GM19043 (cell line): ENCODE measurements at regions not wholly inside any gene's neighbourhood (a gene's known extent, or its start where the extent isn't known, plus 50 kb on each side); places are given as distances from the start of the nearest gene placed in this dataset.

Experiments
- ATAC-seq: cut with Tn5 transposase; IDR thresholded peaks from one replicate; pipeline ENCODE4 v1.9.1; 2021; ENCODE audit warnings: low read depth; ENCODE audit not compliant: unreplicated experiment

GRCh38 chr17:73969956-73970355, 233.5 kb upstream of the RPL38 start:
- no peak for ATAC-seq

GRCh38 chr17:73971127-73971526, 232.4 kb upstream of the RPL38 start:
- no peak for ATAC-seq

- ATAC-seq: no peak
Measured at GRCh38 chr17:73972056-73972455, 231.4 kb upstream of the RPL38 start.

- no peak for ATAC-seq
Measured at GRCh38 chr17:73972901-73973300, 230.6 kb upstream of the RPL38 start.

- ATAC-seq: no peak
Measured at GRCh38 chr17:73973586-73974409, 229.7 kb upstream of the RPL38 start.

GRCh38 chr17:73974536-73974935, 228.9 kb upstream of the RPL38 start:
- ATAC-seq: no peak

- no peak for ATAC-seq
Measured at GRCh38 chr17:73976147-73976546, 227.3 kb upstream of the RPL38 start.

GRCh38 chr17:73976676-73977521, 226.6 kb upstream of the RPL38 start:
- no peak for ATAC-seq

GRCh38 chr17:73980517-73980916, 223.0 kb upstream of the RPL38 start:
- ATAC-seq: no peak

GRCh38 chr17:73982871-73983270, 220.6 kb upstream of the RPL38 start:
- ATAC-seq: no peak

- ATAC-seq: no peak
Measured at GRCh38 chr17:73983621-73984400, 219.7 kb upstream of the RPL38 start.

GRCh38 chr17:73984941-73985340, 218.5 kb upstream of the RPL38 start:
- no peak for ATAC-seq

- ATAC-seq: no peak
Measured at GRCh38 chr17:73985466-73986015, 217.9 kb upstream of the RPL38 start.

- ATAC-seq: no peak
Measured at GRCh38 chr17:73986641-73987177, 216.8 kb upstream of the RPL38 start.

GRCh38 chr17:73987395-73987794, 216.1 kb upstream of the RPL38 start:
- no peak for ATAC-seq

GRCh38 chr17:73987845-73988509, 215.5 kb upstream of the RPL38 start:
- ATAC-seq: no peak

- no peak for ATAC-seq
Measured at GRCh38 chr17:73989671-73990070, 213.8 kb upstream of the RPL38 start.

- ATAC-seq: no peak
Measured at GRCh38 chr17:73990290-73990689, 213.2 kb upstream of the RPL38 start.

GRCh38 chr17:73991260-73991659, 212.2 kb upstream of the RPL38 start:
- no peak for ATAC-seq

GRCh38 chr17:73994946-73995345, 208.5 kb upstream of the RPL38 start:
- ATAC-seq: no peak
